K562 (cell line): ENCODE measurements at regions not wholly inside any gene's neighbourhood (a gene's known extent, or its start where the extent isn't known, plus 50 kb on each side); places are given as distances from the start of the nearest gene placed in this dataset.

Experiments used
- ATAC-seq: fragments of 200-7000 bp; cut with Tn5 transposase; 3 replicates; pipeline ENCODE4 v1.9.1; 2020; ENCODE audit warnings: moderate library complexity
- BruUV-seq: library from RNA; stranded (reverse); fragments of 400-500 nt; replicated peaks from 2 replicates; lab custom pipeline; 2021; lab: Mats Ljungman, UMichigan
- CTCF ChIA-PET: fragments of 300-600 bp; formaldehyde crosslinking; extraction: SDS; loops from one replicate; lab custom pipeline; 2021; ENCODE audit warnings: low intra/inter-chr PET ratio; lab: Yijun Ruan, JAX
- POLR2A ChIA-PET: fragments of 300-600, 350-650 bp; sonication (Branson Sonifier 250); formaldehyde crosslinking; extraction: SDS; loops from one replicate; lab custom pipeline; 2021; ENCODE audit warnings: antibody characterized with exemption, inconsistent platforms; lab: Yijun Ruan, JAX
- DNase-seq, 4 experiments: peaks; one replicate each; pipeline versions ENCODE4 v3.0.0 to v3.0.0-alpha.2; 2011 to 2018; ENCODE audit warnings: low spot score in 3 of 4, mixed read lengths in 3 of 4; ENCODE audit errors: extremely low read depth in 1 of 4
- FAIRE-seq: peaks from 2 replicates; lab custom pipeline; 2011; peaks lifted over from hg19 to GRCh38; lab: Jason Lieb, UNC
- H2AFZ ChIP-seq: 2 replicates; pipeline ENCODE4 v1.6.0; 2011; ENCODE audit warnings: low read depth, low read length, control low read depth, inconsistent platforms
- H3K27ac ChIP-seq: fragments of 200-600 bp; 3 replicates; pipeline ENCODE4 v1.8.0; 2011; ENCODE audit warnings: low read depth, mild to moderate bottlenecking, control low read depth, inconsistent platforms, low read length, moderate library complexity, mixed read lengths; ENCODE audit errors: extremely low read depth
- H3K27me3 ChIP-seq, 2 experiments: fragments of 300-600 bp in 1 of 2; 2 replicates in 1 of 2; 3 replicates in 1 of 2; pipeline versions ENCODE4 v1.6.0 to v1.8.0; 2011; ENCODE audit warnings: inconsistent platforms in 2 of 2, low read length in 2 of 2, mild to moderate bottlenecking in 1 of 2, mixed read lengths in 1 of 2, moderate library complexity in 1 of 2; ENCODE audit not compliant: control insufficient read depth in 2 of 2, insufficient read depth in 2 of 2
- H3K36me3 ChIP-seq: fragments of 300-600 bp; 3 replicates; pipeline ENCODE4 v1.8.0; 2011; ENCODE audit warnings: mild to moderate bottlenecking, low read length, inconsistent platforms; ENCODE audit not compliant: control insufficient read depth, insufficient read depth
- H3K4me1 ChIP-seq, 2 experiments: fragments of 200-600 bp in 1 of 2; replicated peaks in 1 of 2; 2 replicates in 1 of 2; 3 replicates in 1 of 2; pipeline versions ENCODE4 v1.5.1 to v1.8.0; 2011; ENCODE audit warnings: inconsistent platforms in 2 of 2, low read length in 2 of 2, mild to moderate bottlenecking in 1 of 2, mixed read lengths in 1 of 2, moderate library complexity in 1 of 2; ENCODE audit not compliant: control insufficient read depth in 2 of 2, insufficient read depth in 2 of 2
- H3K4me2 ChIP-seq: 2 replicates; pipeline ENCODE4 v1.6.1; 2011; ENCODE audit warnings: low read length, control low read depth, inconsistent platforms, mixed read lengths; ENCODE audit not compliant: insufficient read depth
- H3K4me3 ChIP-seq: fragments of 200-600 bp; sonication (generic), shearing (Covaris generic); 2 replicates; pipeline ENCODE4 v1.5.1; 2016; ENCODE audit warnings: control low read depth, inconsistent platforms
- H3K79me2 ChIP-seq: fragments of 200-600 bp; 3 replicates; pipeline ENCODE4 v1.8.0; 2011; ENCODE audit warnings: low read length, inconsistent platforms; ENCODE audit not compliant: control insufficient read depth, insufficient read depth
- H3K9ac ChIP-seq, 2 experiments: 2 replicates each; pipeline versions ENCODE4 v1.6.0 to v1.6.1; 2011; ENCODE audit warnings: low read depth in 2 of 2, low read length in 2 of 2, control low read depth in 1 of 2, inconsistent platforms in 1 of 2, mild to moderate bottlenecking in 1 of 2, mixed read lengths in 1 of 2; ENCODE audit not compliant: insufficient read depth in 1 of 2
- H3K9me1 ChIP-seq: one replicate; pipeline ENCODE4 v1.6.0; 2011; ENCODE audit warnings: inconsistent platforms, mild to moderate bottlenecking, low read length, moderate library complexity; ENCODE audit not compliant: control insufficient read depth, insufficient read depth
- H3K9me3 ChIP-seq: replicated peaks from 2 replicates; pipeline ENCODE4 v1.5.1; 2011; ENCODE audit warnings: low read depth, low read length, inconsistent platforms; ENCODE audit not compliant: control insufficient read depth, insufficient read depth
- H4K20me1 ChIP-seq: replicated peaks from 2 replicates; pipeline ENCODE4 v1.6.1; 2011; ENCODE audit warnings: low read length, inconsistent platforms, mixed read lengths; ENCODE audit not compliant: control insufficient read depth, insufficient read depth
- HSF4 ChIP-seq: fragments of 250-450 bp; sonication (Bioruptor Pico); IDR thresholded peaks from 2 replicates; pipeline ENCODE4 v2.1.2; 2022; ENCODE audit warnings: mild to moderate bottlenecking, moderate library complexity, borderline replicate concordance
- MECOM ChIP-seq: fragments of 250-450 bp; sonication (Bioruptor Pico); IDR thresholded peaks from 2 replicates; pipeline ENCODE4 v1.8.0; 2022; ENCODE audit warnings: inconsistent platforms
- NCOR1 ChIP-seq: fragments of 450-650 bp; IDR thresholded peaks from 2 replicates; pipeline ENCODE4 v1.6.1; 2016; ENCODE audit warnings: mild to moderate bottlenecking, moderate library complexity
- NKRF ChIP-seq: fragments of 450-650 bp; IDR thresholded peaks from 2 replicates; pipeline ENCODE4 v1.6.1; 2016; ENCODE audit warnings: borderline replicate concordance
- NR0B1 ChIP-seq: fragments of 450-650 bp; IDR thresholded peaks from one replicate; pipeline ENCODE4 v1.6.1; 2018; ENCODE audit warnings: mild to moderate bottlenecking, moderate library complexity; ENCODE audit not compliant: partially characterized antibody
- PHF8 ChIP-seq: fragments of 200-600 bp; sonication (generic); IDR thresholded peaks from 2 replicates; pipeline ENCODE4 v1.6.1; 2012; ENCODE audit warnings: mixed run types, mild to moderate bottlenecking, inconsistent platforms, low read length, moderate library complexity, borderline replicate concordance
- SAP30 ChIP-seq: fragments of 200-600 bp; sonication (generic); IDR thresholded peaks from 2 replicates; pipeline ENCODE4 v1.6.1; 2012; ENCODE audit warnings: borderline replicate concordance, low read depth, mild to moderate bottlenecking, moderate library complexity, low read length, control low read depth, inconsistent platforms; ENCODE audit not compliant: insufficient read depth, poor library complexity, severe bottlenecking
- ZNF197 ChIP-seq: fragments of 200-800 bp; sonication (Bioruptor generic); IDR thresholded peaks from 2 replicates; pipeline ENCODE4 v1.6.1; 2016; ENCODE audit warnings: low read depth, missing genetic modification characterization, missing compliant biosample characterization
- WGBS: fragments of 100-300 bp; shearing (Covaris generic); methylation state at CpG from one replicate; pipeline ENCODE4 v1.1.6; 2016; ENCODE audit warnings: low coverage, mixed read lengths; ENCODE audit not compliant: insufficient coverage; ENCODE audit errors: missing lambda C conversion rate; 5-methylcytosine and 5-hydroxymethylcytosine counted together
- in situ Hi-C: fragments of 300-500 bp; cut with MboI; formaldehyde crosslinking; loops from 4 replicates; pipeline ENCODE4 v1.15.0; 2018; ENCODE audit warnings: inconsistent platforms, mixed read lengths
- intact Hi-C: fragments of 100-400 bp; cut with micrococcal nuclease; formaldehyde crosslinking; loops from 2 replicates; pipeline ENCODE4 v1.14.2; 2022

- TF ChIP-seq NR0B1 = no peak
- no peak for TF ChIP-seq PHF8
- no peak for TF ChIP-seq HSF4
- TF ChIP-seq, all 486 proteins: peak for 0
Observed at GRCh38 chr10:33753389-33753788, 418.9 kb upstream of the NRP1 start (continued).

GRCh38 chr10:33749790-33750189 is 415.3 kb upstream of the NRP1 start:
- no peak overlapping the region for H3K9ac ChIP-seq
- no TSS peak for BruUV-seq
- no peaks in the 10 kb centered on the region for H4K20me1 ChIP-seq
- no peaks in the 10 kb centered on the region for H3K9me3 ChIP-seq
- CTCF ChIA-PET = no interaction called here
- no peak for DNase-seq
- no peaks in the 10 kb centered on the region for H3K9me1 ChIP-seq
- TF ChIP-seq SAP30 = no peak
- no peak for TF ChIP-seq ZNF197
- no peak for TF ChIP-seq NCOR1
- TF ChIP-seq NKRF = no peak
- TF ChIP-seq MECOM (CRISPR knock-in tag) = no peak
- TF ChIP-seq, all 486 proteins: peak for 0
- in situ Hi-C loops = no loop called here
- H3K27ac ChIP-seq = no peak overlapping the region
- intact Hi-C loops = no loop called here
- no peak overlapping the region for H2AFZ ChIP-seq
- no peaks in the 10 kb centered on the region for H3K27me3 ChIP-seq
- H3K4me3 ChIP-seq = no peak overlapping the region
- POLR2A ChIA-PET = no interaction called here
- FAIRE-seq (no peak), ATAC-seq (no peak)
- no peaks in the 10 kb centered on the region for H3K4me1 ChIP-seq
- 0% methylated on average over 4 of the region's 4 CpGs for WGBS
- H3K4me2 ChIP-seq = no peak overlapping the region
- H3K36me3 ChIP-seq = no peaks in the 10 kb centered on the region
- no peaks in the 10 kb centered on the region for H3K79me2 ChIP-seq
